Body of pancreas (tissue), 4 donors: ENCODE measurements at regions not wholly inside any gene's neighbourhood (a gene's known extent, or its start where the extent isn't known, plus 50 kb on each side); places are given as distances from the start of the nearest gene placed in this dataset.

Experiments used
- CTCF ChIP-seq, 7 experiments: fragments of 450-650 bp in 4 of 7; fragments of 200-600 bp in 3 of 7; sonication (generic) in 3 of 7; IDR thresholded peaks; one replicate each; pipeline ENCODE4 v1.5.1; 2016 to 2019; ENCODE audit warnings: antibody characterized with exemption in 7 of 7
- POLR2A ChIP-seq, 3 donors: fragments of 450-650 bp; IDR thresholded peaks; one replicate each; pipeline ENCODE4 v1.6.1; 2016; ENCODE audit warnings: antibody characterized with exemption in 3 of 3, mild to moderate bottlenecking in 2 of 3

DNA sequence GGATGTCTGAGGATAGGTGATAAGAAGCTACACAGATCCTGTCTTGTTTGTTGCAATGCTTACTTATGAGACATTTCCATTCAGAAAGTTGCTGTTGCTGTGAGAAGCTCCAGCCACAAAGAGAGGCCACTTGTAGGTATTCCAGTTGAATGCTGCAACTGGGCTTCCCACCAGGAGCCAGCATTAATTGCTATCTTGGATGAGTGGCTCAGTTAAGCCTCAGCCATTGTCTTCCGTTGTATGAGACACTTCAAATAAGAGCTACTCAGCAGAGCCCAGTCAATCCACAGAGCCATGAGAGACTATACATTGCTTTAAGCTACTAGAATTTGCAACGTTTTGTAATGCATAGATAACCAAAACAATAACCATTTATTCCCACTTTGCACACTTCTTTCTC, 104.3 kb upstream of the ARRDC3 start:
- no peak for TF ChIP-seq CTCF (IDR thresholded peaks at IDR 0.05)
- no peak for TF ChIP-seq POLR2A (IDR thresholded peaks at IDR 0.05)
